H1 (cell line): ENCODE measurements at regions not wholly inside any gene's neighbourhood (a gene's known extent, or its start where the extent isn't known, plus 50 kb on each side); places are given as distances from the start of the nearest gene placed in this dataset.

ENCODE experiments used
- CTCF ChIA-PET: fragments of 300-600 bp; sonication (Branson Sonifier 250); formaldehyde crosslinking; loops from one replicate; lab custom pipeline; 2021; ENCODE audit not compliant: partially characterized antibody; lab: Charles Lee
- POLR2A ChIA-PET: fragments of 300-600 bp; sonication (Branson Sonifier 250); formaldehyde crosslinking; loops from one replicate; lab custom pipeline; 2021; ENCODE audit warnings: inconsistent platforms; ENCODE audit not compliant: partially characterized antibody; lab: Charles Lee
- DNase-seq, 2 experiments: peaks; one replicate each; pipeline versions ENCODE4 v3.0.0 to v3.0.0-alpha.2; 2010 to 2022; ENCODE audit warnings: low spot score in 2 of 2, low read depth in 1 of 2, mixed read lengths in 1 of 2
- FAIRE-seq: peaks from 2 replicates; lab custom pipeline; 2011; peaks lifted over from hg19 to GRCh38; lab: Jason Lieb, UNC
- H2AFZ ChIP-seq: 2 replicates; pipeline ENCODE4 v1.8.1; 2012; ENCODE audit warnings: low read length, inconsistent platforms
- H2AK5ac ChIP-seq: 2 replicates; pipeline ENCODE4 v1.6.1; 2013; ENCODE audit warnings: low read depth, low read length
- H2BK120ac ChIP-seq: replicated peaks from 2 replicates; pipeline ENCODE3; 2013; ENCODE audit warnings: low read depth, low read length, inconsistent platforms
- H2BK12ac ChIP-seq: 2 replicates; pipeline ENCODE4 v1.6.1; 2013; ENCODE audit warnings: low read depth, low read length
- H2BK15ac ChIP-seq: 2 replicates; pipeline ENCODE4 v1.6.1; 2013; ENCODE audit warnings: low read length
- H2BK20ac ChIP-seq: 2 replicates; pipeline ENCODE4 v1.6.1; 2013; ENCODE audit warnings: low read length
- H2BK5ac ChIP-seq: 2 replicates; pipeline ENCODE4 v1.6.1; 2013; ENCODE audit warnings: low read depth, low read length
- H3K14ac ChIP-seq: 2 replicates; pipeline ENCODE4 v1.6.1; 2013; ENCODE audit warnings: inconsistent platforms; ENCODE audit not compliant: insufficient read length
- H3K18ac ChIP-seq: 2 replicates; pipeline ENCODE4 v1.6.1; 2013; ENCODE audit warnings: low read length; ENCODE audit errors: extremely low read depth
- H3K23ac ChIP-seq: 2 replicates; pipeline ENCODE4 v1.6.1; 2013; ENCODE audit warnings: inconsistent platforms; ENCODE audit not compliant: insufficient read length
- H3K23me2 ChIP-seq: 2 replicates; pipeline ENCODE4 v1.6.1; 2013; ENCODE audit warnings: low read depth, low read length
- H3K27ac ChIP-seq: 2 replicates; pipeline ENCODE4 v1.6.1; 2011; ENCODE audit warnings: low read depth, low read length, inconsistent platforms
- H3K27me3 ChIP-seq, 4 experiments: replicated peaks in 1 of 4; 1 replicate in 1 of 4; 2 replicates in 3 of 4; pipeline versions ENCODE4 v1.6.1 to v1.8.1; 2011 to 2013; ENCODE audit warnings: low read length in 3 of 4, mild to moderate bottlenecking in 3 of 4, inconsistent platforms in 2 of 4, mixed read lengths in 2 of 4, moderate library complexity in 1 of 4; ENCODE audit not compliant: control insufficient read depth in 3 of 4, insufficient read depth in 3 of 4; ENCODE audit errors: extremely low read depth in 1 of 4
- H3K36me3 ChIP-seq, 4 experiments: 2 replicates each; pipeline versions ENCODE4 v1.6.1 to v1.8.1; 2011 to 2013; ENCODE audit warnings: mild to moderate bottlenecking in 4 of 4, low read length in 3 of 4, moderate library complexity in 2 of 4, control low read depth in 1 of 4, inconsistent platforms in 1 of 4; ENCODE audit not compliant: insufficient read depth in 4 of 4, control insufficient read depth in 2 of 4
- H3K4ac ChIP-seq: replicated peaks from 2 replicates; pipeline ENCODE3; 2013; ENCODE audit warnings: low read length, low read depth, mixed read lengths, inconsistent platforms; ENCODE audit not compliant: insufficient read length
- H3K4me1 ChIP-seq, 4 experiments: replicated peaks in 1 of 4; 1 replicate in 1 of 4; 2 replicates in 3 of 4; pipeline versions ENCODE4 v1.6.1 to v1.8.1; 2011 to 2013; ENCODE audit warnings: low read length in 3 of 4, inconsistent platforms in 2 of 4, mixed read lengths in 1 of 4; ENCODE audit not compliant: insufficient read depth in 4 of 4, control insufficient read depth in 3 of 4
- H3K4me2 ChIP-seq, 2 experiments: 2 replicates each; pipeline versions ENCODE4 v1.6.1 to v1.8.1; 2011 to 2013; ENCODE audit warnings: low read depth in 2 of 2, low read length in 2 of 2, control low read depth in 1 of 2, inconsistent platforms in 1 of 2, mild to moderate bottlenecking in 1 of 2; ENCODE audit not compliant: insufficient read depth in 1 of 2
- H3K4me3 ChIP-seq, 4 experiments: fragments of 200-600, 300-600 bp in 1 of 4; sonication (generic), shearing (Covaris generic), sonication (Bioruptor Twin) in 1 of 4; 2 replicates each; pipeline versions ENCODE4 v1.5.1 to v1.8.1; 2011 to 2016; ENCODE audit warnings: low read length in 4 of 4, low read depth in 3 of 4, control low read depth in 2 of 4, inconsistent platforms in 2 of 4, mild to moderate bottlenecking in 2 of 4, mixed read lengths in 1 of 4, moderate library complexity in 1 of 4; ENCODE audit not compliant: insufficient read depth in 2 of 4; ENCODE audit errors: extremely low read depth in 1 of 4
- H3K56ac ChIP-seq: replicated peaks from 2 replicates; pipeline ENCODE3; 2013; ENCODE audit warnings: low read depth, mild to moderate bottlenecking, mixed read lengths, low read length, inconsistent platforms; ENCODE audit not compliant: insufficient read length
- H3K79me1 ChIP-seq: 2 replicates; pipeline ENCODE4 v1.6.1; 2013; ENCODE audit warnings: low read depth, low read length, control low read depth
- H3K79me2 ChIP-seq, 2 experiments: 2 replicates each; pipeline versions ENCODE4 v1.6.1 to v1.8.1; 2012 to 2013; ENCODE audit warnings: low read length in 2 of 2, mild to moderate bottlenecking in 2 of 2, inconsistent platforms in 1 of 2; ENCODE audit not compliant: insufficient read depth in 2 of 2, control insufficient read depth in 1 of 2
- H3K9ac ChIP-seq, 4 experiments: replicated peaks in 1 of 4; 1 replicate in 1 of 4; 2 replicates in 3 of 4; pipeline versions ENCODE4 v1.6.1 to v1.8.1; 2011 to 2013; ENCODE audit warnings: low read depth in 3 of 4, low read length in 3 of 4, control low read depth in 2 of 4, mild to moderate bottlenecking in 2 of 4, moderate library complexity in 2 of 4, inconsistent platforms in 1 of 4; ENCODE audit errors: extremely low read depth in 1 of 4
- H3K9me3 ChIP-seq, 2 experiments: 2 replicates each; pipeline versions ENCODE4 v1.6.1 to v1.8.1; 2012 to 2013; ENCODE audit warnings: mild to moderate bottlenecking in 2 of 2, moderate library complexity in 2 of 2, control low read depth in 1 of 2, inconsistent platforms in 1 of 2, low read depth in 1 of 2, low read length in 1 of 2, mixed read lengths in 1 of 2; ENCODE audit not compliant: insufficient read depth in 2 of 2
- H4K20me1 ChIP-seq, 2 experiments: replicated peaks in 1 of 2; 2 replicates each; pipeline versions ENCODE3 to v1.8.1; 2011 to 2013; ENCODE audit warnings: inconsistent platforms in 2 of 2, low read length in 2 of 2, mild to moderate bottlenecking in 1 of 2; ENCODE audit not compliant: insufficient read depth in 2 of 2, control insufficient read depth in 1 of 2
- H4K5ac ChIP-seq: 2 replicates; pipeline ENCODE4 v1.6.1; 2013; ENCODE audit warnings: low read length, low read depth, mixed read lengths, inconsistent platforms; ENCODE audit not compliant: insufficient read length
- H4K8ac ChIP-seq: 2 replicates; pipeline ENCODE4 v1.8.0; 2013; ENCODE audit warnings: mild to moderate bottlenecking, moderate library complexity, low read length, inconsistent platforms; ENCODE audit not compliant: insufficient read depth; ENCODE audit errors: extremely low read depth
- H4K91ac ChIP-seq: replicated peaks from 2 replicates; pipeline ENCODE3; 2013; ENCODE audit warnings: low read length, mixed read lengths, inconsistent platforms; ENCODE audit not compliant: insufficient read length
- ASH2L ChIP-seq: fragments of 200-600, 300-600 bp; sonication (generic); IDR thresholded peaks from one replicate; pipeline ENCODE4 v1.7.1; 2017; ENCODE audit warnings: low read length
- RNF2 ChIP-seq: fragments of 200-900, 300-1000 bp; sonication (generic); IDR thresholded peaks from 2 replicates; pipeline ENCODE4 v1.7.1; 2016; ENCODE audit warnings: borderline replicate concordance, low read depth, mild to moderate bottlenecking, antibody characterized with exemption, low read length; ENCODE audit not compliant: poor library complexity, severe bottlenecking; ENCODE audit errors: missing control alignments
- SAP30 ChIP-seq: fragments of 300-600 bp; sonication (generic); IDR thresholded peaks from 2 replicates; pipeline ENCODE4 v1.7.1; 2012; ENCODE audit warnings: low read length, moderate library complexity, mild to moderate bottlenecking, inconsistent platforms; ENCODE audit not compliant: insufficient read depth, insufficient replicate concordance
- SIN3A ChIP-seq, 2 experiments: IDR thresholded peaks in 1 of 2; conservative IDR thresholded peaks in 1 of 2; 2 replicates each; pipeline ENCODE4 v1.6.1; 2011 to 2012; ENCODE audit warnings: low read length in 2 of 2, improper control_type of control experiment in 1 of 2, low read depth in 1 of 2, mild to moderate bottlenecking in 1 of 2
- SP1 ChIP-seq: IDR thresholded peaks from 2 replicates; pipeline ENCODE4 v1.6.1; 2011; ENCODE audit warnings: low read depth, low read length
- TBP ChIP-seq: IDR thresholded peaks from 2 replicates; pipeline ENCODE4 v1.6.1; 2011; ENCODE audit warnings: low read depth, low read length, improper control_type of control experiment
- WGBS, 2 experiments: shearing (Covaris generic) in 1 of 2; methylation state at CpG; one replicate each; pipeline versions ENCODE4 v1.1.6 to v1.1.7; 2013 to 2015; ENCODE audit warnings: low lambda C conversion rate in 2 of 2, mixed read lengths in 2 of 2, inconsistent platforms in 1 of 2, low coverage in 1 of 2, missing lambda C conversion rate in 1 of 2; ENCODE audit not compliant: insufficient replicate concordance in 2 of 2, insufficient coverage in 1 of 2, insufficient read length in 1 of 2; ENCODE audit errors: extremely low coverage in 1 of 2, missing lambda C conversion rate in 1 of 2; 5-methylcytosine and 5-hydroxymethylcytosine counted together
- TF ChIP-seq, protein P1 (sequence below), 3 experiments: IDR thresholded peaks; 1 replicate in 2 of 3; 2 replicates in 1 of 3; pipeline versions ENCODE4 v1.5.1 to v1.6.1; 2011; ENCODE audit warnings: low read length in 3 of 3, mild to moderate bottlenecking in 3 of 3, inconsistent platforms in 2 of 3, low read depth in 1 of 3, moderate library complexity in 1 of 3; ENCODE audit not compliant: insufficient read depth in 1 of 3; ENCODE audit errors: control extremely low read depth in 1 of 3

DNA sequence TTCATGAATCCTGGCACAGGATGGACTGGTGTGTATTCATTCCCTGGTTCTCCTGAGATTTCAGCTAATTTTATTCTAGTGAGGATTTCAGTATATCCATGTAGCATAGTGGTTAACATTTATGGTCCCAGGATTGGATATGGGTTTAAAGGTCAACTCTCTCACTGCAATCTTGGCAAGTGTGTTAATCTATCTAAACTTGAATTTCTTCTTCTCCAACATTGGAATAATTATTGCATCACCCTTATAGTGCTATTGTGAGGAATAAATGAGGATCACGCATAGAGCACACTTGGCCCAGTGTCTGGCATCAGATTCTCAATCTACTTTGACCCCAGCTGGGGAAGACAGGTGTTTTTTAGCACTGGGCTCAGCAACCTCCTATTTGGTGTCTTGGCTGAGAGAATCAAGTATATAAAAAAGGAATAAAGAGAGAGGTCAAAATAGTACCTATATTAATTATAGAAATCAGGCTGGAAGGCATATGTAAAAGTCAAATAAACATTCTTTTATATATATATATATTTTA lies 531.2 kb upstream of the ATP2B1 start:
- Histone ChIP-seq H3K36me3 (no peaks in the 10 kb centered on the region), H2AK5ac (no peak overlapping the region), H2BK120ac (no peak overlapping the region), H3K23ac (no peak overlapping the region), H3K4me2 (no peak overlapping the region), H3K14ac (no peak overlapping the region), H2BK12ac (no peak overlapping the region), H2AFZ (no peak overlapping the region), H4K20me1 (no peaks in the 10 kb centered on the region)
- FAIRE-seq (no peak), DNase-seq (no peak)
- 86% methylated on average over 1 of the region's 1 CpG; no CpG with 5 or more reads in 1 of the 2 experiments for WGBS, 2 experiments
- no peak for TF ChIP-seq SIN3A (conservative IDR thresholded peaks at IDR 0.05 in 1 of 2, IDR thresholded peaks at IDR 0.05 in 1 of 2; ENCODE audit: low read depth in 1 of 2, low read length in 2 of 2)
- no peak for TF ChIP-seq SP1
- TF ChIP-seq TBP = no peak
- TF ChIP-seq, protein P1, sequence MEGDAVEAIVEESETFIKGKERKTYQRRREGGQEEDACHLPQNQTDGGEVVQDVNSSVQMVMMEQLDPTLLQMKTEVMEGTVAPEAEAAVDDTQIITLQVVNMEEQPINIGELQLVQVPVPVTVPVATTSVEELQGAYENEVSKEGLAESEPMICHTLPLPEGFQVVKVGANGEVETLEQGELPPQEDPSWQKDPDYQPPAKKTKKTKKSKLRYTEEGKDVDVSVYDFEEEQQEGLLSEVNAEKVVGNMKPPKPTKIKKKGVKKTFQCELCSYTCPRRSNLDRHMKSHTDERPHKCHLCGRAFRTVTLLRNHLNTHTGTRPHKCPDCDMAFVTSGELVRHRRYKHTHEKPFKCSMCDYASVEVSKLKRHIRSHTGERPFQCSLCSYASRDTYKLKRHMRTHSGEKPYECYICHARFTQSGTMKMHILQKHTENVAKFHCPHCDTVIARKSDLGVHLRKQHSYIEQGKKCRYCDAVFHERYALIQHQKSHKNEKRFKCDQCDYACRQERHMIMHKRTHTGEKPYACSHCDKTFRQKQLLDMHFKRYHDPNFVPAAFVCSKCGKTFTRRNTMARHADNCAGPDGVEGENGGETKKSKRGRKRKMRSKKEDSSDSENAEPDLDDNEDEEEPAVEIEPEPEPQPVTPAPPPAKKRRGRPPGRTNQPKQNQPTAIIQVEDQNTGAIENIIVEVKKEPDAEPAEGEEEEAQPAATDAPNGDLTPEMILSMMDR (IDR thresholded peaks at IDR 0.05; ENCODE audit: control extremely low read depth in 1 of 3, insufficient read depth in 1 of 3, low read depth in 1 of 3, low read length in 3 of 3) = no peak
- TF ChIP-seq RNF2 = no peak
- no peak for TF ChIP-seq ASH2L
- TF ChIP-seq SAP30 = no peak
- TF ChIP-seq, all 59 proteins: peak for 0
- no peak overlapping the region for H3K9ac ChIP-seq
- ChIA-PET CTCF (no interaction called here), POLR2A (no interaction called here)
- H3K18ac ChIP-seq = no peak overlapping the region
- H4K5ac ChIP-seq = no peak overlapping the region
- no peak overlapping the region for H3K4me3 ChIP-seq
- no peak overlapping the region for H4K91ac ChIP-seq
- no peaks in the 10 kb centered on the region for H3K23me2 ChIP-seq
- H3K27me3 ChIP-seq = no peaks in the 10 kb centered on the region
- H3K56ac ChIP-seq = no peak overlapping the region
- no peaks in the 10 kb centered on the region for H3K79me1 ChIP-seq
- H3K4ac ChIP-seq = no peak overlapping the region
- H2BK20ac ChIP-seq = no peak overlapping the region
- no peak overlapping the region for H2BK15ac ChIP-seq
- no peaks in the 10 kb centered on the region for H3K79me2 ChIP-seq
- H4K8ac ChIP-seq = no peak overlapping the region
- H2BK5ac ChIP-seq = no peak overlapping the region
- no peaks in the 10 kb centered on the region for H3K4me1 ChIP-seq
- H3K27ac ChIP-seq = no peak overlapping the region
- H3K9me3 ChIP-seq = no peaks in the 10 kb centered on the region
